ENCODE measurements at regions not wholly inside any gene's neighbourhood (a gene's known extent, or its start where the extent isn't known, plus 50 kb on each side); places are given as distances from the start of the nearest gene placed in this dataset.
"Not testable (repeated sequence)": the region's sequence is repeated elsewhere in the genome, so short reads cannot be mapped to it uniquely, and the experiment has no call there.

GRCh38 chr15:54789376-54789775, 407.4 kb downstream of the RSL24D1 start:
- H3K36me3 ChIP-seq (ENCODE audit: low read depth), result no peaks in the 10 kb centered on the region
- DNase-seq (ENCODE audit: low spot score) (no peak), ATAC-seq (ENCODE audit: low read depth) (no peak)
- H3K9me3 ChIP-seq (ENCODE audit: severe bottlenecking), result no peaks in the 10 kb centered on the region
- no peak overlapping the region for H3K4me3 ChIP-seq (ENCODE audit: severe bottlenecking)
- no peaks in the 10 kb centered on the region for H3K4me1 ChIP-seq (ENCODE audit: insufficient read depth, poor library complexity, severe bottlenecking)
- no peak overlapping the region for H3K27ac ChIP-seq (ENCODE audit: poor library complexity, severe bottlenecking)
- peaks cover 7% of the 10 kb centered on the region for H3K27me3 ChIP-seq (ENCODE audit: insufficient read depth, poor library complexity, severe bottlenecking)
- TF ChIP-seq, protein P1, sequence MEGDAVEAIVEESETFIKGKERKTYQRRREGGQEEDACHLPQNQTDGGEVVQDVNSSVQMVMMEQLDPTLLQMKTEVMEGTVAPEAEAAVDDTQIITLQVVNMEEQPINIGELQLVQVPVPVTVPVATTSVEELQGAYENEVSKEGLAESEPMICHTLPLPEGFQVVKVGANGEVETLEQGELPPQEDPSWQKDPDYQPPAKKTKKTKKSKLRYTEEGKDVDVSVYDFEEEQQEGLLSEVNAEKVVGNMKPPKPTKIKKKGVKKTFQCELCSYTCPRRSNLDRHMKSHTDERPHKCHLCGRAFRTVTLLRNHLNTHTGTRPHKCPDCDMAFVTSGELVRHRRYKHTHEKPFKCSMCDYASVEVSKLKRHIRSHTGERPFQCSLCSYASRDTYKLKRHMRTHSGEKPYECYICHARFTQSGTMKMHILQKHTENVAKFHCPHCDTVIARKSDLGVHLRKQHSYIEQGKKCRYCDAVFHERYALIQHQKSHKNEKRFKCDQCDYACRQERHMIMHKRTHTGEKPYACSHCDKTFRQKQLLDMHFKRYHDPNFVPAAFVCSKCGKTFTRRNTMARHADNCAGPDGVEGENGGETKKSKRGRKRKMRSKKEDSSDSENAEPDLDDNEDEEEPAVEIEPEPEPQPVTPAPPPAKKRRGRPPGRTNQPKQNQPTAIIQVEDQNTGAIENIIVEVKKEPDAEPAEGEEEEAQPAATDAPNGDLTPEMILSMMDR (IDR thresholded peaks at IDR 0.05; ENCODE audit: poor library complexity, severe bottlenecking), result no peak

DNA sequence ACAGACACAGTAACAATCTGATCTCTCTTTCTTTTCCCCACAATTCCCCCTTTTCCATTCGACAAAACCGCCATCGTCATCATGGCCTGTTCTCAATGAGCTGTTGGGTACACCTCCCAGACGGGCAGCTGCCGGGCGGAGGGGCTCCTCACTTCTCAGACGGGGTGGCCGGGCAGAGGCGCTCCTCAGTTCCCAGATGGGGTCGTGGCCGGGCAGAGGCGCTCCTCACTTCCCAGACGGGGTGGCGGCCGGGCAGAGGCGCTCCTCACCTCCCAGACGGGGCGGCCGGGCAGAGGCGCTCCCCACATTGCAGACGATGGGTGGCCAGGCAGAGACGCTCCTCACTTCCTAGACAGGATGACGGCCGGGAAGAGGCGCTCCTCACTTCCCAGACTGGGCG, 415.5 kb downstream of the RSL24D1 start:
- not testable (repeated sequence) for ATAC-seq (ENCODE audit: low read depth); H3K4me3 ChIP-seq (ENCODE audit: severe bottlenecking); H3K9me3 ChIP-seq (ENCODE audit: severe bottlenecking); DNase-seq (ENCODE audit: low spot score); H3K27ac ChIP-seq (ENCODE audit: poor library complexity, severe bottlenecking); H3K36me3 ChIP-seq (ENCODE audit: low read depth); H3K4me1 ChIP-seq (ENCODE audit: insufficient read depth, poor library complexity, severe bottlenecking)
- H3K27me3 ChIP-seq (ENCODE audit: insufficient read depth, poor library complexity, severe bottlenecking), result peaks cover 26% of the 10 kb centered on the region

- no peak for ATAC-seq (ENCODE audit: low read depth)
- TF ChIP-seq, protein P1 (IDR thresholded peaks at IDR 0.05; ENCODE audit: poor library complexity, severe bottlenecking), result no peak
- Histone ChIP-seq H3K9me3 (ENCODE audit: severe bottlenecking) (peaks cover 2% of the 10 kb centered on the region), H3K4me1 (ENCODE audit: insufficient read depth, poor library complexity, severe bottlenecking) (no peaks in the 10 kb centered on the region), H3K27ac (ENCODE audit: poor library complexity, severe bottlenecking) (no peak overlapping the region), H3K27me3 (ENCODE audit: insufficient read depth, poor library complexity, severe bottlenecking) (peaks cover 33% of the 10 kb centered on the region), H3K4me3 (ENCODE audit: severe bottlenecking) (no peak overlapping the region), H3K36me3 (ENCODE audit: low read depth) (no peaks in the 10 kb centered on the region)
- no peak for DNase-seq (ENCODE audit: low spot score)
These were observed 417.5 kb downstream of the RSL24D1 start for GRCh38 chr15:54779271-54779670.

DNA sequence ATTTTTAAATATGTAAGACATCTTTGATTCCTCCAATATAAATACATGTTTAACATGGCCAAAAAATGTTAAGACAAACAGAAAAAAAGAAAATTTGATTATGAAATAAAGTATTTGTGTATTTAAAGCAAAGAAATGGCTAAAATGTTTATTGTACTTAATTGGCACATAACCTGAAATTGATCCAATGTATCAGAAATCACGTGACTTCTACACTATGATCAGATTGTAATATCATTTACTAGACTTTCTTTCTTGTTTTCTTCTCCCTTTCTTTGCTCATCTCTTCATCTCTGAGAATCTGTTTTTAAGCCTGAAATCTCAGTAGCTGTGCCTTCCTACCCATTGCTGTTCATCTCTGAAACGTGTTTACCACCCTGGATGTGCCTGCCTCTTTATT, 420.3 kb downstream of the RSL24D1 start:
- no peak for DNase-seq (ENCODE audit: low spot score)
- ATAC-seq (ENCODE audit: low read depth), result no peak
- H3K27ac ChIP-seq (ENCODE audit: poor library complexity, severe bottlenecking), result no peak overlapping the region

DNA sequence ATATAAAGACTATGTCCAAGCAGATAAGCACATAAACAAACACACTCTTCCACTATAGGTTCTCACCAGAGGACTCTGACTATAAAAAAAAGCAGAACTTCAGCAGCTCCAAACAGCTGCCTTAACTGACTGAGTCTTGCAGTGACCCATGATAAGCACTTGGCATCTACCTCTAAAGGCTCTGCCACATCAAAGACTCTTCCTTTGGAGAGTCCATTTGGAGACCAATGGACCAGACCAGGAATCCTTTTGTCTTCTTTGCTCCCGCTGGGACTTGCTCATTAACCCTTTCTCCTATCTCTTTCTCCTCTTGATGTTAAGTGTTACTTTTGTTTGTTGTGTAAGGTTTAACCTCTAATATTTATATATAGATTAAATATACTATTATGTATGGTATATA, 424.1 kb downstream of the RSL24D1 start:
- no peaks in the 10 kb centered on the region for H3K36me3 ChIP-seq (ENCODE audit: low read depth)
- H3K4me3 ChIP-seq (ENCODE audit: severe bottlenecking), result no peak overlapping the region
- DNase-seq (ENCODE audit: low spot score) (no peak), ATAC-seq (ENCODE audit: low read depth) (no peak)
- no peaks in the 10 kb centered on the region for H3K9me3 ChIP-seq (ENCODE audit: severe bottlenecking)
- H3K27ac ChIP-seq (ENCODE audit: poor library complexity, severe bottlenecking), result no peak overlapping the region
- H3K4me1 ChIP-seq (ENCODE audit: insufficient read depth, poor library complexity, severe bottlenecking), result no peaks in the 10 kb centered on the region
- H3K27me3 ChIP-seq (ENCODE audit: insufficient read depth, poor library complexity, severe bottlenecking), result peaks cover 11% of the 10 kb centered on the region
- TF ChIP-seq, protein P1 (IDR thresholded peaks at IDR 0.05; ENCODE audit: poor library complexity, severe bottlenecking), result no peak

More for the DNA sequence above, 420.3 kb downstream of the RSL24D1 start:
- H3K4me3 ChIP-seq (ENCODE audit: severe bottlenecking), result no peak overlapping the region
- no peaks in the 10 kb centered on the region for H3K4me1 ChIP-seq (ENCODE audit: insufficient read depth, poor library complexity, severe bottlenecking)
- H3K36me3 ChIP-seq (ENCODE audit: low read depth), result no peaks in the 10 kb centered on the region
- peaks cover 33% of the 10 kb centered on the region for H3K27me3 ChIP-seq (ENCODE audit: insufficient read depth, poor library complexity, severe bottlenecking)
- TF ChIP-seq, protein P1 (IDR thresholded peaks at IDR 0.05; ENCODE audit: poor library complexity, severe bottlenecking), result no peak
- peaks cover 2% of the 10 kb centered on the region for H3K9me3 ChIP-seq (ENCODE audit: severe bottlenecking)

DNA sequence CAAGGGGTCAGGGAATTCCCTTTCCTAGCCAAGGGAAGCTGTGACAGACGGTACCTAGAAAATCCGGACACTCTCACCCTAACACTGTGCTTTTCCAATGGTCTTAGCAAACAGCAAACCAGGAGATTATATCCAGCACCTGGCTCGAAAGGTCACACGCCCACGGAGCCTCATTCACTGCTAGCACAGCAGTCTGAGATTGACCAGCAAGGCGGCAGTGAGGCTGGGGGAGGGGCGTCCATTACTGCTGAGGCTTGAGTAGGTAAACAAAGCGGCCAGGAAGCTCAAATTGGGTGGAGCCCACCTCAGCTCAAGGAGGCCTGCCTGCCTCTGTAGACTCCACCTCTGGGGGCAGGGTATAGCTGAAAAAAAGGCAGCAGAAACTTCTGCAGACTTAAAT, 447.3 kb downstream of the RSL24D1 start:
- DNase-seq (ENCODE audit: low spot score); H3K27ac ChIP-seq (ENCODE audit: poor library complexity, severe bottlenecking); H3K36me3 ChIP-seq (ENCODE audit: low read depth); ATAC-seq (ENCODE audit: low read depth); H3K4me3 ChIP-seq (ENCODE audit: severe bottlenecking); H3K4me1 ChIP-seq (ENCODE audit: insufficient read depth, poor library complexity, severe bottlenecking); H3K27me3 ChIP-seq (ENCODE audit: insufficient read depth, poor library complexity, severe bottlenecking); H3K9me3 ChIP-seq (ENCODE audit: severe bottlenecking): not testable (repeated sequence)

Measured in RWPE2 (cell line).